ENCODE measurements at regions not wholly inside any gene's neighbourhood (a gene's known extent, or its start where the extent isn't known, plus 50 kb on each side); places are given as distances from the start of the nearest gene placed in this dataset.

- TF ChIP-seq CTCF (conservative IDR thresholded peaks at IDR 0.05; ENCODE audit: low read length) (no peak), EZH2phosphoT487 (IDR thresholded peaks at IDR 0.05; ENCODE audit: borderline replicate concordance) (no peak)
Observed at GRCh38 chr12:68405343-68405781, 73.2 kb upstream of the MDM1 start.

All from Loucy (cell line).